Bronchial epithelial cell (primary cell): ENCODE measurements at regions not wholly inside any gene's neighbourhood (a gene's known extent, or its start where the extent isn't known, plus 50 kb on each side); places are given as distances from the start of the nearest gene placed in this dataset.

Experiments used
- DNase-seq: peaks from one replicate; pipeline ENCODE4 v3.0.0-alpha.2; 2010; ENCODE audit warnings: low read depth
- FAIRE-seq: peaks from 2 replicates; lab custom pipeline; 2011; peaks lifted over from hg19 to GRCh38; lab: Jason Lieb, UNC
- H3K27me3 ChIP-seq: 2 replicates; pipeline ENCODE4 v1.5.1; 2011; ENCODE audit warnings: low read length; ENCODE audit not compliant: control insufficient read depth, insufficient read depth
- H3K36me3 ChIP-seq: 2 replicates; pipeline ENCODE4 v1.5.1; 2011; ENCODE audit warnings: low read length; ENCODE audit not compliant: control insufficient read depth, insufficient read depth
- H3K4me3 ChIP-seq: 2 replicates; pipeline ENCODE4 v1.5.1; 2011; ENCODE audit warnings: mild to moderate bottlenecking, low read depth, low read length, control low read depth
- TF ChIP-seq, protein P1 (sequence below): IDR thresholded peaks from 2 replicates; pipeline ENCODE4 v1.5.1; 2011; ENCODE audit warnings: mild to moderate bottlenecking, moderate library complexity, low read length, control low read depth, inconsistent platforms; ENCODE audit not compliant: insufficient read depth, severe bottlenecking

DNA sequence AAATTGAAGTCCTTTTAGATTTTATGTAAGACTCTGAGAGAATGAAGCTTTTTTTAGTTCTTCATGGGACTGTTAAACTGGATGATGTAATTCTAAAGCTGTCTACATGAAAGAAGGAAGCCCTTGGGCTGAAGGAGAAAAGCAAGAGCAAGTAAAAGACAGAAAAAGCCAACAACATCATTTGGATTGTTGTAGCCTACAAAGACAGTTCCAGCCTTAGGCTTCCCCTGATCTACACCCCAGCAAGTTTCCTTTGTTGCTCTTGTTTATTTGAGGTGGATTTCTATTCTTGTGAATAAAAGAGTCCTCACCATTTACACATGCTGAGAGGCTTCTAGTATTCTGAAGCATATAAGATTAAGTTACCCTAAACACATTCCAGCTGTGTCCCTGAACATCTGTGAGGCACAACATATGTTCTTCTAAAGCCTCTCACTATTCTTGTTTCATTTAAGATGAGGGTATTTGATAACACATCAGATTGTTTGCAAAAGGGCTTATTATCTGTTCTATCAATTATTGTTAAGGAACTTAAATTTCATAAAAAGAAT is 377.8 kb downstream of the LNPK start:
- peaks cover 2% of the 10 kb centered on the region for H3K27me3 ChIP-seq
- TF ChIP-seq, protein P1, sequence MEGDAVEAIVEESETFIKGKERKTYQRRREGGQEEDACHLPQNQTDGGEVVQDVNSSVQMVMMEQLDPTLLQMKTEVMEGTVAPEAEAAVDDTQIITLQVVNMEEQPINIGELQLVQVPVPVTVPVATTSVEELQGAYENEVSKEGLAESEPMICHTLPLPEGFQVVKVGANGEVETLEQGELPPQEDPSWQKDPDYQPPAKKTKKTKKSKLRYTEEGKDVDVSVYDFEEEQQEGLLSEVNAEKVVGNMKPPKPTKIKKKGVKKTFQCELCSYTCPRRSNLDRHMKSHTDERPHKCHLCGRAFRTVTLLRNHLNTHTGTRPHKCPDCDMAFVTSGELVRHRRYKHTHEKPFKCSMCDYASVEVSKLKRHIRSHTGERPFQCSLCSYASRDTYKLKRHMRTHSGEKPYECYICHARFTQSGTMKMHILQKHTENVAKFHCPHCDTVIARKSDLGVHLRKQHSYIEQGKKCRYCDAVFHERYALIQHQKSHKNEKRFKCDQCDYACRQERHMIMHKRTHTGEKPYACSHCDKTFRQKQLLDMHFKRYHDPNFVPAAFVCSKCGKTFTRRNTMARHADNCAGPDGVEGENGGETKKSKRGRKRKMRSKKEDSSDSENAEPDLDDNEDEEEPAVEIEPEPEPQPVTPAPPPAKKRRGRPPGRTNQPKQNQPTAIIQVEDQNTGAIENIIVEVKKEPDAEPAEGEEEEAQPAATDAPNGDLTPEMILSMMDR = no peak
- no peak for DNase-seq
- FAIRE-seq = no peak
- no peak overlapping the region for H3K4me3 ChIP-seq
- H3K36me3 ChIP-seq = no peaks in the 10 kb centered on the region

DNA sequence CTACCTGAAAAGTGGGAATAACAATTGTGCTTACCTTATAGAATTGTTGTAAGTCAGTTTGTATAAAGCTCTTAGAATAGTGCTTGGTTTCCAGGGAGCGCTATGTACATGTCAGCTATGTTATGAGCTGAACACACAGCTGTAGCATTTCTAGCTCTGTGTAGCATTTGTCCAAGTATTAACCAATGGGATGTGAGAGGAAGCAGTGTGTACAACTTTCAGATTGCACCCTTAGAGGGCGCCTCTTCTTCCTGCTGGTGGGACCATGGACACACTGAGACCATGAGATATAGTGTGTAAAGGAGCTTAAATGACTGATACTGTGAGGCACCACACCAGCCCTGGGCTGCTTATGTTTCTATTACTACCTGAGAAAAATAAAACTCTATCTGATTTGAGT is 380.2 kb downstream of the LNPK start:
- DNase-seq = no peak
- no peaks in the 10 kb centered on the region for H3K36me3 ChIP-seq
- TF ChIP-seq, protein P1 = no peak
- H3K4me3 ChIP-seq = no peak overlapping the region
- peaks cover 2% of the 10 kb centered on the region for H3K27me3 ChIP-seq
- no peak for FAIRE-seq

- FAIRE-seq (no peak), DNase-seq (no peak)
- Histone ChIP-seq H3K36me3 (no peaks in the 10 kb centered on the region), H3K4me3 (no peak overlapping the region), H3K27me3 (no peaks in the 10 kb centered on the region)
- TF ChIP-seq, protein P1 = no peak
Observed at GRCh38 chr2:175620106-175620505, 382.0 kb downstream of the LNPK start.

- TF ChIP-seq, protein P1 = no peak
- no peak overlapping the region for H3K4me3 ChIP-seq
- FAIRE-seq (no peak), DNase-seq (no peak)
- no peaks in the 10 kb centered on the region for H3K27me3 ChIP-seq
- no peaks in the 10 kb centered on the region for H3K36me3 ChIP-seq
Observed at GRCh38 chr2:175619179-175620045, 382.7 kb downstream of the LNPK start.

DNA sequence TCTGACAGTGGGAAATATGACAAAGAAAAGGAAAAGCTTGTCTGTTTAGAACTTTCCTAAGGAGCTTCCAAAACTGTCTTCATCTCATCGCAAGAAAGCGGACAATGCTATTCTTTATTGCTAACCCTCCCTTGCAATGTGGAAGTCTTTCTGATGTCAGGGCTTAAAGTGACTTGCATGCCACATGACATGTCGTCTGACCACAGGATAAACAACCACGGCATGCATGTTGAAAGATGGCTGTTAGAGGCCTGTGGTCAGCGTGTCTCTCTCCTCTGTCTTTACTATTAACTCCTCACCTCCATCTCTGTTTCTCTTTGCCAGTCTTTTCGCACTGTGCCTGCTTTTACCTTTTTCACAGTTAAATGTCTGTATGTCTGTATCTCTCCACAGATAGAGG is 389.8 kb downstream of the LNPK start:
- TF ChIP-seq, protein P1 = no peak
- FAIRE-seq (no peak), DNase-seq (no peak)
- Histone ChIP-seq H3K4me3 (no peak overlapping the region), H3K27me3 (no peaks in the 10 kb centered on the region), H3K36me3 (no peaks in the 10 kb centered on the region)
